GM10248 (cell line): ENCODE measurements at regions not wholly inside any gene's neighbourhood (a gene's known extent, or its start where the extent isn't known, plus 50 kb on each side); places are given as distances from the start of the nearest gene placed in this dataset.

Experiments used
- CTCF ChIA-PET: fragments of 300-600 bp; sonication (Branson Sonifier 250); formaldehyde crosslinking; extraction: SDS; loops from one replicate; lab custom pipeline; 2021; ENCODE audit warnings: antibody characterized with exemption; lab: Yijun Ruan, JAX
- POLR2A ChIA-PET: fragments of 350-650 bp; sonication (Branson Sonifier 250); formaldehyde crosslinking; extraction: SDS; loops from one replicate; lab custom pipeline; 2020; ENCODE audit warnings: antibody characterized with exemption; lab: Yijun Ruan, JAX
- DNase-seq: peaks from one replicate; pipeline ENCODE4 v3.0.0; 2012; ENCODE audit errors: extremely low spot score
- CTCF ChIP-seq: IDR thresholded peaks from 2 replicates; pipeline ENCODE4 v1.5.1; 2012; ENCODE audit warnings: mild to moderate bottlenecking, low read depth; ENCODE audit errors: extremely low read depth, missing control alignments, control extremely low read depth

- CTCF ChIA-PET: interaction anchor here (0.8 kb wide), 1 partner anchor 9 kb away, joined by 3 read pairs; no protein-coding TSS in a partner anchor
- no peak for TF ChIP-seq CTCF
- POLR2A ChIA-PET: no interaction called here
- DNase-seq: no peak
Measured at GRCh38 chr5:155626592-155626991, 613.0 kb downstream of the KIF4B start.

- POLR2A ChIA-PET: no interaction called here
- no peak for DNase-seq
- CTCF ChIA-PET: no interaction called here
- TF ChIP-seq CTCF: no peak
Measured at GRCh38 chr5:155628346-155628745, 614.8 kb downstream of the KIF4B start.

- DNase-seq: no peak
- ChIA-PET POLR2A (no interaction called here), CTCF (interaction anchor here (1.4 kb wide), 1 partner anchor 9 kb away, joined by 3 read pairs; no protein-coding TSS in a partner anchor)
- TF ChIP-seq CTCF: no peak
Measured at GRCh38 chr5:155629597-155629996, 616.0 kb downstream of the KIF4B start.

- POLR2A ChIA-PET: no interaction called here
- CTCF ChIA-PET: interaction anchor here (1.0 kb wide), 1 partner anchor 35 kb away, joined by 3 read pairs; no protein-coding TSS in a partner anchor
- DNase-seq: no peak
- no peak for TF ChIP-seq CTCF
Measured at GRCh38 chr5:155631116-155631515, 617.6 kb downstream of the KIF4B start.

DNA sequence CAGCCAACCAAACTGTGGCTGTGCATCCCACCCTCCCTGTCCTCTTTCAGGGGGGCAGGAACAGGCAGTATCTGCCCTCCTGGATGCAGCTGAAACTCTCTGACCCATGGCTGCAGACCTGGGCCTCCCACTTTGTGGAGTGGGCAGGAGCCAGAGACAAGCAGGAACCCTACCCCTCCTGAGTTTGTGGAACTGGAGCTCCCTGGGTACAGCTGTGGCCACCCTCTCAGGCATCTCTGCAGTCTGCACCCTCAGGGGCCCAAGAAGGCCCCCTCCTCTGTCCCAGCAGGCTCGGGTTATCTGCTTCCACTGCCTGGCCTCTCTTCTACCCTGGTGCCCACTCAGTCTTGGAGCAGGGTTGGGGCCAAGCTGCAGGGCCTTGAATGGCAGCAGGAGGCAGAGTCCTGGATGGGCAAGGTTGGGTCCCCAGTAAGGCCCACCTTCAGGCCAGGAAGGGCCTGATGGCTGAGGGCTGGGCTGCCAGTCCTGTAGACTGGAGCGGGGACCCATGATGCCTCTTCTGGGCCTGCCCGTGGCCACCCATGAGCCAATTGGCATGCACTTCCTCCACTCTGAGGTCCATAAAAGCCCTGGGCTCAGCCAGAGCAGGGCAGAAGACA is 619.9 kb downstream of the KIF4B start:
- DNase-seq: no peak
- ChIA-PET CTCF (no interaction called here), POLR2A (no interaction called here)
- no peak for TF ChIP-seq CTCF

GRCh38 chr5:155649666-155650065 is 636.1 kb downstream of the KIF4B start:
- CTCF ChIA-PET: no interaction called here
- no peak for TF ChIP-seq CTCF
- POLR2A ChIA-PET: no interaction called here
- no peak for DNase-seq
